GM23338 (cell line): ENCODE measurements at regions not wholly inside any gene's neighbourhood (a gene's known extent, or its start where the extent isn't known, plus 50 kb on each side); places are given as distances from the start of the nearest gene placed in this dataset.

Experiments
- EZH2phosphoT487 ChIP-seq: fragments of 200-600 bp; sonication (generic); IDR thresholded peaks from one replicate; pipeline ENCODE4 v1.8.1; 2018; ENCODE audit warnings: antibody characterized with exemption; ENCODE audit not compliant: unreplicated experiment
- NANOG ChIP-seq: IDR thresholded peaks from 2 replicates; pipeline ENCODE4 v1.6.1; 2016; ENCODE audit warnings: antibody characterized with exemption, borderline replicate concordance
- POLR2AphosphoS5 ChIP-seq: IDR thresholded peaks from 2 replicates; pipeline ENCODE4 v1.6.1; 2016; ENCODE audit warnings: antibody characterized with exemption, low read depth
- ZNF114 ChIP-seq: fragments of 250-450 bp; sonication (Bioruptor Pico); IDR thresholded peaks from 2 replicates; pipeline ENCODE4 v1.5.0; 2020; ENCODE audit warnings: mild to moderate bottlenecking, moderate library complexity
- ZNF331 ChIP-seq: fragments of 250-450 bp; sonication (Bioruptor Pico); IDR thresholded peaks from 2 replicates; pipeline ENCODE4 v1.5.0; 2020; ENCODE audit warnings: low read depth, mild to moderate bottlenecking, moderate library complexity
- TF ChIP-seq, protein P1 (sequence below): fragments of 250-450 bp; sonication (Bioruptor Pico); IDR thresholded peaks from 2 replicates; pipeline ENCODE4 v1.5.0; 2020; ENCODE audit warnings: mild to moderate bottlenecking, moderate library complexity
- TF ChIP-seq, protein P2 (sequence below): IDR thresholded peaks from 2 replicates; pipeline ENCODE4 v1.6.1; 2016; ENCODE audit warnings: antibody characterized with exemption
- TF ChIP-seq, protein P3 (sequence below), 2 experiments: fragments of 200-600 bp in 1 of 2; sonication (generic) in 1 of 2; conservative IDR thresholded peaks; 2 replicates each; pipeline versions ENCODE4 v1.5.1 to v1.6.1; 2016 to 2017; ENCODE audit warnings: antibody characterized with exemption in 2 of 2, low read depth in 2 of 2, mild to moderate bottlenecking in 2 of 2, moderate library complexity in 1 of 2

GRCh38 chr9:79447762-79448161 is 124.0 kb upstream of the TLE4 start (continued):
- TF ChIP-seq, protein P1, sequence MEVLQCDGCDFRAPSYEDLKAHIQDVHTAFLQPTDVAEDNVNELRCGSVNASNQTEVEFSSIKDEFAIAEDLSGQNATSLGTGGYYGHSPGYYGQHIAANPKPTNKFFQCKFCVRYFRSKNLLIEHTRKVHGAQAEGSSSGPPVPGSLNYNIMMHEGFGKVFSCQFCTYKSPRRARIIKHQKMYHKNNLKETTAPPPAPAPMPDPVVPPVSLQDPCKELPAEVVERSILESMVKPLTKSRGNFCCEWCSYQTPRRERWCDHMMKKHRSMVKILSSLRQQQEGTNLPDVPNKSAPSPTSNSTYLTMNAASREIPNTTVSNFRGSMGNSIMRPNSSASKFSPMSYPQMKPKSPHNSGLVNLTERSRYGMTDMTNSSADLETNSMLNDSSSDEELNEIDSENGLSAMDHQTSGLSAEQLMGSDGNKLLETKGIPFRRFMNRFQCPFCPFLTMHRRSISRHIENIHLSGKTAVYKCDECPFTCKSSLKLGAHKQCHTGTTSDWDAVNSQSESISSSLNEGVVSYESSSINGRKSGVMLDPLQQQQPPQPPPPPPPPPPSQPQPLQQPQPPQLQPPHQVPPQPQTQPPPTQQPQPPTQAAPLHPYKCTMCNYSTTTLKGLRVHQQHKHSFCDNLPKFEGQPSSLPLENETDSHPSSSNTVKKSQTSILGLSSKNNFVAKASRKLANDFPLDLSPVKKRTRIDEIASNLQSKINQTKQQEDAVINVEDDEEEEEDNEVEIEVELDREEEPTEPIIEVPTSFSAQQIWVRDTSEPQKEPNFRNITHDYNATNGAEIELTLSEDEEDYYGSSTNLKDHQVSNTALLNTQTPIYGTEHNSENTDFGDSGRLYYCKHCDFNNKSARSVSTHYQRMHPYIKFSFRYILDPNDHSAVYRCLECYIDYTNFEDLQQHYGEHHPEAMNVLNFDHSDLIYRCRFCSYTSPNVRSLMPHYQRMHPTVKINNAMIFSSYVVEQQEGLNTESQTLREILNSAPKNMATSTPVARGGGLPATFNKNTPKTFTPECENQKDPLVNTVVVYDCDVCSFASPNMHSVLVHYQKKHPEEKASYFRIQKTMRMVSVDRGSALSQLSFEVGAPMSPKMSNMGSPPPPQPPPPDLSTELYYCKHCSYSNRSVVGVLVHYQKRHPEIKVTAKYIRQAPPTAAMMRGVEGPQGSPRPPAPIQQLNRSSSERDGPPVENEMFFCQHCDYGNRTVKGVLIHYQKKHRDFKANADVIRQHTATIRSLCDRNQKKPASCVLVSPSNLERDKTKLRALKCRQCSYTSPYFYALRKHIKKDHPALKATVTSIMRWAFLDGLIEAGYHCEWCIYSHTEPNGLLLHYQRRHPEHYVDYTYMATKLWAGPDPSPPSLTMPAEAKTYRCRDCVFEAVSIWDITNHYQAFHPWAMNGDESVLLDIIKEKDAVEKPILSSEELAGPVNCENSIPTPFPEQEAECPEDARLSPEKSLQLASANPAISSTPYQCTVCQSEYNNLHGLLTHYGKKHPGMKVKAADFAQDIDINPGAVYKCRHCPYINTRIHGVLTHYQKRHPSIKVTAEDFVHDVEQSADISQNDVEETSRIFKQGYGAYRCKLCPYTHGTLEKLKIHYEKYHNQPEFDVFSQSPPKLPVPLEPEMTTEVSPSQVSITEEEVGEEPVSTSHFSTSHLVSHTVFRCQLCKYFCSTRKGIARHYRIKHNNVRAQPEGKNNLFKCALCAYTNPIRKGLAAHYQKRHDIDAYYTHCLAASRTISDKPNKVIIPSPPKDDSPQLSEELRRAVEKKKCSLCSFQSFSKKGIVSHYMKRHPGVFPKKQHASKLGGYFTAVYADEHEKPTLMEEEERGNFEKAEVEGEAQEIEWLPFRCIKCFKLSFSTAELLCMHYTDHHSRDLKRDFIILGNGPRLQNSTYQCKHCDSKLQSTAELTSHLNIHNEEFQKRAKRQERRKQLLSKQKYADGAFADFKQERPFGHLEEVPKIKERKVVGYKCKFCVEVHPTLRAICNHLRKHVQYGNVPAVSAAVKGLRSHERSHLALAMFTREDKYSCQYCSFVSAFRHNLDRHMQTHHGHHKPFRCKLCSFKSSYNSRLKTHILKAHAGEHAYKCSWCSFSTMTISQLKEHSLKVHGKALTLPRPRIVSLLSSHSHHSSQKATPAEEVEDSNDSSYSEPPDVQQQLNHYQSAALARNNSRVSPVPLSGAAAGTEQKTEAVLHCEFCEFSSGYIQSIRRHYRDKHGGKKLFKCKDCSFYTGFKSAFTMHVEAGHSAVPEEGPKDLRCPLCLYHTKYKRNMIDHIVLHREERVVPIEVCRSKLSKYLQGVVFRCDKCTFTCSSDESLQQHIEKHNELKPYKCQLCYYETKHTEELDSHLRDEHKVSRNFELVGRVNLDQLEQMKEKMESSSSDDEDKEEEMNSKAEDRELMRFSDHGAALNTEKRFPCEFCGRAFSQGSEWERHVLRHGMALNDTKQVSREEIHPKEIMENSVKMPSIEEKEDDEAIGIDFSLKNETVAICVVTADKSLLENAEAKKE (CRISPR knock-in tag), result no peak
- no peak for TF ChIP-seq ZNF114 (CRISPR knock-in tag)
- TF ChIP-seq ZNF331, result no peak
- TF ChIP-seq, protein P2, sequence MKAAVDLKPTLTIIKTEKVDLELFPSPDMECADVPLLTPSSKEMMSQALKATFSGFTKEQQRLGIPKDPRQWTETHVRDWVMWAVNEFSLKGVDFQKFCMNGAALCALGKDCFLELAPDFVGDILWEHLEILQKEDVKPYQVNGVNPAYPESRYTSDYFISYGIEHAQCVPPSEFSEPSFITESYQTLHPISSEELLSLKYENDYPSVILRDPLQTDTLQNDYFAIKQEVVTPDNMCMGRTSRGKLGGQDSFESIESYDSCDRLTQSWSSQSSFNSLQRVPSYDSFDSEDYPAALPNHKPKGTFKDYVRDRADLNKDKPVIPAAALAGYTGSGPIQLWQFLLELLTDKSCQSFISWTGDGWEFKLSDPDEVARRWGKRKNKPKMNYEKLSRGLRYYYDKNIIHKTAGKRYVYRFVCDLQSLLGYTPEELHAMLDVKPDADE, result no peak
- no peak for TF ChIP-seq POLR2AphosphoS5
- no peak for TF ChIP-seq NANOG
- no peak for TF ChIP-seq EZH2phosphoT487
- TF ChIP-seq, protein P3, sequence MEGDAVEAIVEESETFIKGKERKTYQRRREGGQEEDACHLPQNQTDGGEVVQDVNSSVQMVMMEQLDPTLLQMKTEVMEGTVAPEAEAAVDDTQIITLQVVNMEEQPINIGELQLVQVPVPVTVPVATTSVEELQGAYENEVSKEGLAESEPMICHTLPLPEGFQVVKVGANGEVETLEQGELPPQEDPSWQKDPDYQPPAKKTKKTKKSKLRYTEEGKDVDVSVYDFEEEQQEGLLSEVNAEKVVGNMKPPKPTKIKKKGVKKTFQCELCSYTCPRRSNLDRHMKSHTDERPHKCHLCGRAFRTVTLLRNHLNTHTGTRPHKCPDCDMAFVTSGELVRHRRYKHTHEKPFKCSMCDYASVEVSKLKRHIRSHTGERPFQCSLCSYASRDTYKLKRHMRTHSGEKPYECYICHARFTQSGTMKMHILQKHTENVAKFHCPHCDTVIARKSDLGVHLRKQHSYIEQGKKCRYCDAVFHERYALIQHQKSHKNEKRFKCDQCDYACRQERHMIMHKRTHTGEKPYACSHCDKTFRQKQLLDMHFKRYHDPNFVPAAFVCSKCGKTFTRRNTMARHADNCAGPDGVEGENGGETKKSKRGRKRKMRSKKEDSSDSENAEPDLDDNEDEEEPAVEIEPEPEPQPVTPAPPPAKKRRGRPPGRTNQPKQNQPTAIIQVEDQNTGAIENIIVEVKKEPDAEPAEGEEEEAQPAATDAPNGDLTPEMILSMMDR (conservative IDR thresholded peaks at IDR 0.05; ENCODE audit: low read depth in 2 of 2), result no peak
